ENCODE measurements at regions not wholly inside any gene's neighbourhood (a gene's known extent, or its start where the extent isn't known, plus 50 kb on each side); places are given as distances from the start of the nearest gene placed in this dataset.

DNA sequence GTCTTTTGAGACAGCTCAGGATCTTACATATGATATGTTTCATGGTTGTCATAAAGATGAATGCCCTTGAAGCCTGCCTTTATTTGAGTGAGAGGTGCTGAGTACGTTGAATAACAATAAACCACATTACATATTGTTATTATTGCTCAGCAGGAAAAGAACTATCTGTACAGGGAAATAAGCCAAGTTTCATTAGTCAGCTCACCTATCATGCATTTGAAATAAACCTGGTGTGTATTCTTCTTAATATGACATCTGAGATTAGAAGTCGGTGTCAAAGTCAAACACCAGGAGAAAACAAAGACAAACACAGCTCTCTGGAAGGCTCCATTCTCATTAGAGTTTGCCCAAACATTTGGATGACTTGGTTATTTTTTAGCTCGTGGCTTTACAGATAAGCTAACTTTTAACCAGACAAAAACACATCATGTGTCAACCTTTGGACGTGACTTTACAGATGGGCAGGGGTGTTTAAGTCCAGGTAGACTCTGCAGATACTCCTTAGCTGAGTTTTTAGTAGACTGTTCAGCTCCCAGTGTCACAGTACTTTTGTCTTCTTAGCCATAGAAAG is 71.2 kb upstream of the AOAH start:
- TF ChIP-seq, protein P1, sequence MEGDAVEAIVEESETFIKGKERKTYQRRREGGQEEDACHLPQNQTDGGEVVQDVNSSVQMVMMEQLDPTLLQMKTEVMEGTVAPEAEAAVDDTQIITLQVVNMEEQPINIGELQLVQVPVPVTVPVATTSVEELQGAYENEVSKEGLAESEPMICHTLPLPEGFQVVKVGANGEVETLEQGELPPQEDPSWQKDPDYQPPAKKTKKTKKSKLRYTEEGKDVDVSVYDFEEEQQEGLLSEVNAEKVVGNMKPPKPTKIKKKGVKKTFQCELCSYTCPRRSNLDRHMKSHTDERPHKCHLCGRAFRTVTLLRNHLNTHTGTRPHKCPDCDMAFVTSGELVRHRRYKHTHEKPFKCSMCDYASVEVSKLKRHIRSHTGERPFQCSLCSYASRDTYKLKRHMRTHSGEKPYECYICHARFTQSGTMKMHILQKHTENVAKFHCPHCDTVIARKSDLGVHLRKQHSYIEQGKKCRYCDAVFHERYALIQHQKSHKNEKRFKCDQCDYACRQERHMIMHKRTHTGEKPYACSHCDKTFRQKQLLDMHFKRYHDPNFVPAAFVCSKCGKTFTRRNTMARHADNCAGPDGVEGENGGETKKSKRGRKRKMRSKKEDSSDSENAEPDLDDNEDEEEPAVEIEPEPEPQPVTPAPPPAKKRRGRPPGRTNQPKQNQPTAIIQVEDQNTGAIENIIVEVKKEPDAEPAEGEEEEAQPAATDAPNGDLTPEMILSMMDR (conservative IDR thresholded peaks at IDR 0.05 in 1 of 2, IDR thresholded peaks at IDR 0.05 in 1 of 2; ENCODE audit: extremely low read depth in 1 of 2, insufficient read depth in 1 of 2, low read depth in 1 of 2, low read length in 2 of 2) = no peak
- TF ChIP-seq EZH2 (IDR thresholded peaks at IDR 0.05; ENCODE audit: borderline replicate concordance, low read length) = no peak

Measured in mammary epithelial cell (primary cell).